Right atrium auricular region (tissue), 2 donors: ENCODE measurements at regions not wholly inside any gene's neighbourhood (a gene's known extent, or its start where the extent isn't known, plus 50 kb on each side); places are given as distances from the start of the nearest gene placed in this dataset.
"Not testable (repeated sequence)": the region's sequence is repeated elsewhere in the genome, so short reads cannot be mapped to it uniquely, and the experiment has no call there.

ENCODE experiments used
- DNase-seq: peaks from one replicate; pipeline ENCODE4 v3.0.0-alpha.2; 2019; ENCODE audit warnings: low spot score
- H3K27ac ChIP-seq, 2 donors: fragments of 200-600 bp; sonication (generic); 1 replicate in 1 of 2; 2 replicates in 1 of 2; pipeline ENCODE4 v1.5.1; 2016 to 2019
- H3K27me3 ChIP-seq, 2 donors: fragments of 200-600 bp; sonication (generic); one replicate each; pipeline versions ENCODE4 v1.5.1 to v1.6.0; 2017 to 2019
- H3K36me3 ChIP-seq: fragments of 200-600 bp; sonication (generic); one replicate; pipeline ENCODE4 v1.5.1; 2016
- H3K4me1 ChIP-seq, 2 donors: fragments of 200-600 bp; sonication (generic); one replicate each; pipeline versions ENCODE4 v1.5.1 to v1.6.0; 2017 to 2019
- H3K4me3 ChIP-seq, 2 donors: fragments of 200-600 bp; sonication (generic); 1 replicate in 1 of 2; 2 replicates in 1 of 2; pipeline ENCODE4 v1.5.1; 2017 to 2019; ENCODE audit warnings: mild to moderate bottlenecking in 1 of 2, moderate library complexity in 1 of 2
- H3K9me3 ChIP-seq, 2 donors: fragments of 200-600 bp; sonication (generic); one replicate each; pipeline ENCODE4 v1.5.1; 2019
- CTCF ChIP-seq, 2 donors: fragments of 200-600 bp; sonication (generic); IDR thresholded peaks; one replicate each; pipeline ENCODE4 v1.5.1; 2019; ENCODE audit warnings: antibody characterized with exemption in 2 of 2

GRCh38 chr2:35598310-35598709 is 757.3 kb upstream of the CRIM1 start:
- H3K36me3 ChIP-seq = no peaks in the 10 kb centered on the region
- H3K9me3 ChIP-seq = no peaks in the 10 kb centered on the region
- H3K4me1 ChIP-seq = no peaks in the 10 kb centered on the region
- no peak overlapping the region for H3K4me3 ChIP-seq
- no peak overlapping the region for H3K27ac ChIP-seq
- no peak for TF ChIP-seq CTCF (IDR thresholded peaks at IDR 0.05)
- DNase-seq = no peak
- no peaks in the 10 kb centered on the region for H3K27me3 ChIP-seq

GRCh38 chr2:35591886-35592285 is 763.7 kb upstream of the CRIM1 start:
- no peak for TF ChIP-seq CTCF (IDR thresholded peaks at IDR 0.05)
- Histone ChIP-seq H3K27ac (no peak overlapping the region), H3K4me3 (no peak overlapping the region)

GRCh38 chr2:35585972-35586371 is 769.6 kb upstream of the CRIM1 start:
- H3K36me3 ChIP-seq = no peaks in the 10 kb centered on the region
- no peaks in the 10 kb centered on the region for H3K27me3 ChIP-seq
- no peaks in the 10 kb centered on the region for H3K4me1 ChIP-seq
- no peak for TF ChIP-seq CTCF (IDR thresholded peaks at IDR 0.05)
- peaks cover 0 to 12% of the 10 kb centered on the region in 2 donors for H3K9me3 ChIP-seq
- no peak for DNase-seq
- no peak overlapping the region for H3K27ac ChIP-seq
- no peak overlapping the region for H3K4me3 ChIP-seq

More at GRCh38 chr2:35591886-35592285, 763.7 kb upstream of the CRIM1 start:
- DNase-seq = no peak
- Histone ChIP-seq H3K4me1 (no peaks in the 10 kb centered on the region), H3K9me3 (peaks cover 0 to 2% of the 10 kb centered on the region in 2 donors), H3K27me3 (no peaks in the 10 kb centered on the region), H3K36me3 (no peaks in the 10 kb centered on the region)

GRCh38 chr2:35582637-35583036 is 772.9 kb upstream of the CRIM1 start:
- H3K27me3 ChIP-seq = no peaks in the 10 kb centered on the region
- no peak for TF ChIP-seq CTCF (IDR thresholded peaks at IDR 0.05)
- peaks cover 0 to 12% of the 10 kb centered on the region in 2 donors for H3K9me3 ChIP-seq
- H3K36me3 ChIP-seq = no peaks in the 10 kb centered on the region
- no peak overlapping the region for H3K27ac ChIP-seq
- H3K4me3 ChIP-seq = no peak overlapping the region
- DNase-seq = no peak
- H3K4me1 ChIP-seq = no peaks in the 10 kb centered on the region

GRCh38 chr2:35580956-35581355 is 774.6 kb upstream of the CRIM1 start:
- TF ChIP-seq CTCF (IDR thresholded peaks at IDR 0.05) = no peak
- Histone ChIP-seq H3K36me3 (no peaks in the 10 kb centered on the region), H3K27me3 (no peaks in the 10 kb centered on the region), H3K27ac (no peak overlapping the region), H3K9me3 (peaks cover 0 to 2% of the 10 kb centered on the region in 2 donors), H3K4me3 (no peak overlapping the region), H3K4me1 (no peaks in the 10 kb centered on the region)
- no peak for DNase-seq

- not testable (repeated sequence) for H3K27me3 ChIP-seq, H3K36me3 ChIP-seq, H3K9me3 ChIP-seq, DNase-seq, H3K27ac ChIP-seq, H3K4me3 ChIP-seq, H3K4me1 ChIP-seq
These were observed 787.0 kb upstream of the CRIM1 start for GRCh38 chr2:35568574-35568973.
